HPDE6-E6E7 (cell line): ENCODE measurements at regions not wholly inside any gene's neighbourhood (a gene's known extent, or its start where the extent isn't known, plus 50 kb on each side); places are given as distances from the start of the nearest gene placed in this dataset.

ENCODE experiments used
- DNase-seq: peaks from one replicate; pipeline ENCODE4 v3.0.0; 2011; ENCODE audit warnings: missing footprints; ENCODE audit errors: extremely low spot score

GRCh38 chr7:423312-424260 lies 96.1 kb downstream of the PDGFA start:
- no peak for DNase-seq

DNA sequence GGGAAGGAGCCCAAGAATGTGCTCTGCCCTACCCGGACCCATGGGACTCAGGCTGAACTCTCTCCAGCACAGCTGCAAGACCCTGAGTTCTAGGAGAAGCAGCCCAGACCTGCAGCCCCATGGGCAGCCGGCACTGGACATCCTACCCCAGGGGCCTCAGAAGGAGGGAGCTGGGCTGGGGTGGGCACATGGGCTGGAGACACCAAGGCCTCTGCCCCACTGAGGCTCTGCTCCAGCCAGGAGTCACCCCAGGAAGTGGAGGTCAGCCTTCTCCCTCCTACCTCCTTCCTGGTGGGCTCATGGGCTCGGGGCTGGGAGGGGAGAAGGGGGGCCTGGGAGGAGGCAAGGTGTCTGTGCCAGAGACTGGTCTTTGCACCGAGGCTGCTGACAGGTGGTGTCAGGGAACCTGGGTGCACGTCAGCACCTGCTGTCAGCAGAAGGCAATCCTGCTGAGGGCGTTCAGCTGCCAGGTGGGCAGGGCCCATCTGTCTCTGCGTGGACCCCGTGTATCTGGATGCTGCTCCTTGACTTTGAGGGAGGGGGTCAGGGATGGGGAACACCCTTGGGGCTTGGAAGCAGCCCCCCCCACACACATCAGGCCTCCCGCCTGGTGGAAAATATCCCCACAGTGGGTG lies 95.2 kb downstream of the PDGFA start:
- no peak for DNase-seq

- DNase-seq = no peak
Measured at GRCh38 chr7:424961-425793, 94.5 kb downstream of the PDGFA start.

DNA sequence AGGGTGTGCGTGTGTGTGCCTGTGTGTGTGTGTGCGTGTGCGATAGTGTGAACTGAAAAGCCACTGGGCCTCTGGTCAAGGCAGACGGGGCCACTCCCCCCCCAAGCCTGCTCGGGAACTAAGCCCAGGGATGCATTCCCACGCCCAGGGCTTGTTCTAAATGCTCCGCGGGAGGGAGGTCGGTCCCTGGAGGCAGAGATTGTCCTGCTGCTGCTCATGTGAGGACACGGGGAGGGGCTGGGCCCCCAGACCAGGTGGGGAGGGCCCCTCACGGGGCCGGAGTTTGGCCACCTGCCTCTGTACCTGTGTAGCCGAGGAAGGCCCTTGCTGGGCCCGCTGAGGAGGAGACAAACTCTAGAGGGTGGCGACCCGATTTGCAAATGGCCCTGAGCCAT lies 93.9 kb downstream of the PDGFA start:
- DNase-seq = no peak

GRCh38 chr7:426510-426909 lies 93.1 kb downstream of the PDGFA start:
- no peak for DNase-seq

GRCh38 chr7:427506-428103 lies 92.0 kb downstream of the PDGFA start:
- DNase-seq = no peak

DNA sequence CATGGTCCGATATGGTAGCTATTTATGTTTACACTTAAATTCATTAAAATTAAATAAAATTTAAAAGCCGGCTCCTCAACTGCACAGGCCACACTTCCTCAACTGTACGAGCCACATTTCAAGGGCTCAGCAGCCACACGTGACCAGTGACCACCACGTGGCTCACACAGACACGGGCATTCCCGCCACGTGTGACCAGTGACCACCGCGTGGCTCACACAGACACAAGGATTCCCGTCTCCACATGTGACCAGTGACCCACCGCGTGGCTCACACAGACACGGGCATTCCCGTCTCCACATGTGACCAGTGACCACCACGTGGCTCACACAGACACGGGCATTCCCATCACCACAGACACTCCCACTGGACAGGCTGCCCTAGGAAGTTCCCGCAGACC lies 91.3 kb downstream of the PDGFA start:
- no peak for DNase-seq

- no peak for DNase-seq
Measured at GRCh38 chr7:428927-429827, 90.5 kb downstream of the PDGFA start.

DNA sequence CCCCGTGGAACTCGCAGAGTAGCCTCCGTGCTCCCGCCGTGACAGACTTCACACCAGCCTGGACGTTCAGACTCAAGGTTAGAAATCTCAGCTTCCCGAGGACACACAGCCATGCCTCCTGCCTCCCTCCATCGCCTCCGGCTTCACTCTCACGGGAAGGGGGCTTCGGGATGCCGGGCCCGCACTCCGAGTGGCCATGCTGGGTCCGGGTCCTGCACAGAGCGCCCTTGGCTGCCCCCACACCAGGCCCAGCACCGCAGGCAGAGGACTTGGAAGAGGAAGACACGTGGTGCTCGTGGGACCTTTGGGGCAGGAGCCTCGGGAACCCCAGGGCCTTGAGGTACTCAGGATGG lies 89.8 kb downstream of the PDGFA start:
- no peak for DNase-seq

- no peak for DNase-seq
Measured at GRCh38 chr7:431041-431440, 88.6 kb downstream of the PDGFA start.

- no peak for DNase-seq
Measured at GRCh38 chr7:431658-432111, 88.0 kb downstream of the PDGFA start.

GRCh38 chr7:432256-432655 lies 87.4 kb downstream of the PDGFA start:
- DNase-seq = no peak

- DNase-seq = no peak
Measured at GRCh38 chr7:432933-433332, 86.7 kb downstream of the PDGFA start.

- DNase-seq = no peak
Measured at GRCh38 chr7:433558-433957, 86.1 kb downstream of the PDGFA start.

GRCh38 chr7:434891-435629 lies 84.6 kb downstream of the PDGFA start:
- DNase-seq = no peak

DNA sequence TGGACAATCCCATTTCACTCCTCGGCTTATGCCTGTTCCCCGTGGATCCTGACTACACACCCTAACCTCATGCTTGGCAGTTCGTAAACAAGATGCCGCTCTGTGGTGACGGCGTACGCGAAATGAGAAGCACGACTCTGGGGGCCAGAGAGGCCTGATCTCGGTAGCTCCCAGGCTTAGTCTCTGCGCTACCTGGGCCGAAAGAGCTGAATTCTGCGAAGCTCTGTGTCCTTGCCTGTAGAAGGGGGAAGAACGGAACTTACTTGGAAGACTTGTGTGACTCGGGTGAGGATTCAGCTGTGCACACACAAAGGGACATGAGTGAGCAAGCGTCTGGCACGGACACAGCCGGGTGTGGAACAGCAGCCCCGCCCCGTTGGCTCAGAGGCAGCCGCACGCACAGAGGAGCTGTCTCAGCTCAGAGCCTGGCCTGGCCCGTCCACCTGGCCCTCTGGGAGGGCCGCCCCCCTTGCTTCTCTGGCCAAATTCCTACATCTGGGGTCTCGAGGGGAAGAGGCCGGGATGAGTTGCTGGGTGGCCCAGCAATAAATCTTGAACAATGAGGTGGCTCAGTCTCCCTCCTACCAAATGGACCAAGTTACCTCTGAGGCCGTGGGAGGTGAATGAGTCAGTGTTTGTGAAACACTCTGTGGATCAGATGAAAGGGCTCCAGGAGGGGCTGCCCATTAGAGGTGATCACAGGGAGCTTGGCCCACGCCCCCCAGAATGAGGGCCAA lies 83.8 kb downstream of the PDGFA start:
- DNase-seq = no peak

DNA sequence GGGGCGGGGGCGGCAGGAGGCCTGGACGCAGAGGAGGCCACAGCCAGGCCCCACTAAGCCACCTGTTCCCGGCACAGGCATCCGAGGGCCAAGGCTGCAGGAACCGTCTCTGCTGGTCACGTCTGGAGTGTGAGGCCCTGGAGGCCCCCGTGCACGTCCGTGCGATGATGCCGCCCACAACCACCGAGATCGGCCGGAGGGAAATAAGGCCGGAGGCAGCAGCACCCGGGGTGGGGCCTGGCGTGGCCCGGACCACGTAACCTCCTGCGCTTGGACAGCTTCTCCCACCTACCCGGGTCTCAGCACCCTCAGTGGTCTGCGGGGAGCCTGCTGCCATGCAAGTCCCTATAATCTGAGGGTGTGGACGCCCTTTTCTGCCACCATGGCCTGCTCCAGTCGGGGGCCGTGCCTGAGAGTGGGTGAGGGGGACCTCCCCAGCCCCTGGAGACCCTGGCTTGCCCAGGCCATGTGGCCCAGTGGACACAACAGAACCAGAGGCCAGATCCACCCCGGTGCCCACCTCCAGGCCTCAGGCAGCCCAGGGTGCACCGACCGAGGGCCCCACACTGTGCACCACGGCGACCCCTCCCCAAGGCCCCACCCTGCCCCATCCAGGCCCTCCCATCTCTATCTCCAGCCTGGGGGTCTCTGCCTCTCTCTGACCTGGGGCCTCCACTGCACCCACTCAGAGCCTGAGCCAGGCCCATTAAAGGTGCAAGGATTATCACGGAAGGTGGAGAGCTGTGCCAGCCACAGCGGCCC lies 83.1 kb downstream of the PDGFA start:
- no peak for DNase-seq

DNA sequence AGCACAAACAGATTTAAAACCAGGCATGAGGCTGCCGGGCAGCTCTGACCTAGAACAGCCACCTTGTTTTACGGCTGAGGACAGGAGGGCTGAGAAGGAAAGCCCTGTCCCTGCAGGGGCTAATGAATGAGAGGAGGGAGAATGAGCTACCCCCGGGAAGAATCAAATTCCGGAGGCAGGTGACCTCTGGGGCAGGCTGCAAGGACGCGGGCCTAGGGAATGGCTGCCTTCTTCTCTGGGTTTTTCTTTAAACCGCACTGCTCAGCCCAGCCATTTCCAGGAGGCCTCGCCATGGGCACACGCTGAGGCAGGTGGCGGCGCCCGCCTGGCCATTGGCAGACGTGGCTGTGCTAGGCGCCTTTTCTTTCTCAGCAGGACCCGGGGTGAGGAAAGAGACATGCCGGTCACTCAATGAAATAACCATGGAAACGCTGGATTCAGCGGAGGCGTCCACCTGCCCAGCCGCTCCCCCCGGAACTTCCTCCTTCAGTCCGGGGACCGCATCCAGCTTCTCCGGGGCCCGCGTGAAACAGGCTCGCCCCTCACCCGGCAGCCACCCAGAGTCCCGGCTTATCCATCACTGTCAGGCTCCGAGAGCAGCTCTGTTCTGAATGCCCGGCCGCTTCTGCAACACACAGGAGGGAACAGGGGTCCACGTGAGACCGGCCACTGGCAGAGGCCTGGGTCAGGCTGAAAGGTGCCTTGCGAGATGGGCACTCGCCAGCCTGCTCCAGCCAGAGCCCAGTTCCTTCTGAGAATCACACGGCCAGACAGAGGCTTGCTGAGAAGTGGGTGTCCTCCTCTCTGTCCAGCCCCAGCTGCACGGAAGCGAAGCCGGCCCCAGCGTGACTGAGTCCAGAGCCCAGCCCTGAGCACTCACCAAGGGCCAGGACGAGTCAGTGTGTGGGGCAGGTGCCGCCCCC lies 82.1 kb downstream of the PDGFA start:
- no peak for DNase-seq
